ENCODE measurements at regions not wholly inside any gene's neighbourhood (a gene's known extent, or its start where the extent isn't known, plus 50 kb on each side); places are given as distances from the start of the nearest gene placed in this dataset.

GRCh38 chr2:123597988-123598387 lies 427.1 kb upstream of the CNTNAP5 start:
- H3K9me3 ChIP-seq (ENCODE audit: control insufficient read depth, low read length): no peaks in the 10 kb centered on the region
- H3K27me3 ChIP-seq (ENCODE audit: control insufficient read depth, insufficient read depth, low read length, poor library complexity, severe bottlenecking): no peaks in the 10 kb centered on the region
- no peak overlapping the region for H3K27ac ChIP-seq (ENCODE audit: low read depth, low read length)
- H3K27ac Mint-ChIP-seq: no peak overlapping the region
- H3K4me3 Mint-ChIP-seq: no peak overlapping the region
- WGBS, 2 experiments (ENCODE audit: insufficient coverage in 1 of 2, insufficient read length in 1 of 2): 89% methylated on average over 2 of the region's 2 CpGs; no CpG with 5 or more reads in 1 of the 2 experiments
- H3K4me3 ChIP-seq (ENCODE audit: low read length): no peak overlapping the region
- no peaks in the 10 kb centered on the region for H3K36me3 ChIP-seq (ENCODE audit: control insufficient read depth, insufficient read depth, low read length)
- peaks cover 5% of the 10 kb centered on the region for H3K9me3 Mint-ChIP-seq
- no peak for DNase-seq
- H3K4me1 ChIP-seq (ENCODE audit: control insufficient read depth, insufficient read depth, low read length): no peaks in the 10 kb centered on the region
- no peak overlapping the region for H3K9ac ChIP-seq (ENCODE audit: extremely low read depth, low read length, poor library complexity, severe bottlenecking)
- H3K4me1 Mint-ChIP-seq: no peaks in the 10 kb centered on the region
- no peaks in the 10 kb centered on the region for H3K27me3 Mint-ChIP-seq (ENCODE audit: insufficient read depth)
- H3K36me3 Mint-ChIP-seq (ENCODE audit: low read depth): no peaks in the 10 kb centered on the region
- no peak for TF ChIP-seq CTCF (conservative IDR thresholded peaks at IDR 0.05)

- Histone ChIP-seq H3K9ac (ENCODE audit: extremely low read depth, low read length, poor library complexity, severe bottlenecking) (no peak overlapping the region), H3K9me3 (ENCODE audit: control insufficient read depth, low read length) (peaks cover under 1% of the 10 kb centered on the region), H3K4me1 (ENCODE audit: control insufficient read depth, insufficient read depth, low read length) (no peaks in the 10 kb centered on the region), H3K4me3 (ENCODE audit: low read length) (no peak overlapping the region), H3K27ac (ENCODE audit: low read depth, low read length) (no peak overlapping the region), H3K27me3 (ENCODE audit: control insufficient read depth, insufficient read depth, low read length, poor library complexity, severe bottlenecking) (no peaks in the 10 kb centered on the region), H3K36me3 (ENCODE audit: control insufficient read depth, insufficient read depth, low read length) (no peaks in the 10 kb centered on the region)
- no peak for DNase-seq
- no peak for TF ChIP-seq CTCF (conservative IDR thresholded peaks at IDR 0.05)
- no peaks in the 10 kb centered on the region for H3K36me3 Mint-ChIP-seq (ENCODE audit: low read depth)
- peaks cover 4% of the 10 kb centered on the region for H3K9me3 Mint-ChIP-seq
- no peak overlapping the region for H3K4me3 Mint-ChIP-seq
- H3K4me1 Mint-ChIP-seq: peaks cover 7% of the 10 kb centered on the region
- H3K27ac Mint-ChIP-seq: no peak overlapping the region
- WGBS, 2 experiments (ENCODE audit: insufficient coverage in 1 of 2, insufficient read length in 1 of 2): 83 to 97% methylated on average over 1 to 2 of the region's 2 CpGs
- H3K27me3 Mint-ChIP-seq (ENCODE audit: insufficient read depth): no peaks in the 10 kb centered on the region
Observed at GRCh38 chr2:123606631-123607030, 418.5 kb upstream of the CNTNAP5 start.

GRCh38 chr2:123609077-123609476 lies 416.0 kb upstream of the CNTNAP5 start:
- Histone ChIP-seq H3K9me3 (ENCODE audit: control insufficient read depth, low read length) (peaks cover 6% of the 10 kb centered on the region), H3K9ac (ENCODE audit: extremely low read depth, low read length, poor library complexity, severe bottlenecking) (no peak overlapping the region), H3K4me3 (ENCODE audit: low read length) (no peak overlapping the region), H3K27me3 (ENCODE audit: control insufficient read depth, insufficient read depth, low read length, poor library complexity, severe bottlenecking) (no peaks in the 10 kb centered on the region), H3K36me3 (ENCODE audit: control insufficient read depth, insufficient read depth, low read length) (no peaks in the 10 kb centered on the region), H3K4me1 (ENCODE audit: control insufficient read depth, insufficient read depth, low read length) (no peaks in the 10 kb centered on the region), H3K27ac (ENCODE audit: low read depth, low read length) (no peak overlapping the region)
- WGBS, 2 experiments (ENCODE audit: insufficient coverage in 1 of 2, insufficient read length in 1 of 2): no CpG with 5 or more reads among the region's 1 CpG
- H3K27me3 Mint-ChIP-seq (ENCODE audit: insufficient read depth): no peaks in the 10 kb centered on the region
- peaks cover 7% of the 10 kb centered on the region for H3K4me1 Mint-ChIP-seq
- H3K4me3 Mint-ChIP-seq: no peak overlapping the region
- no peak for TF ChIP-seq CTCF (conservative IDR thresholded peaks at IDR 0.05)
- DNase-seq: no peak
- H3K27ac Mint-ChIP-seq: no peak overlapping the region
- peaks cover 8% of the 10 kb centered on the region for H3K9me3 Mint-ChIP-seq
- no peaks in the 10 kb centered on the region for H3K36me3 Mint-ChIP-seq (ENCODE audit: low read depth)
